GM19468 (cell line): ENCODE measurements at regions not wholly inside any gene's neighbourhood (a gene's known extent, or its start where the extent isn't known, plus 50 kb on each side); places are given as distances from the start of the nearest gene placed in this dataset.

ENCODE experiments used
- ATAC-seq: cut with Tn5 transposase; IDR thresholded peaks from one replicate; pipeline ENCODE4 v1.9.1; 2021; ENCODE audit warnings: mild to moderate bottlenecking, moderate library complexity, moderate number of reproducible peaks; ENCODE audit not compliant: unreplicated experiment; ENCODE audit errors: extremely low read depth

GRCh38 chr2:217431577-217432269 lies 571.1 kb downstream of the TNS1 start:
- no peak for ATAC-seq

GRCh38 chr2:217430916-217431576 lies 571.2 kb upstream of the TNP1 start:
- ATAC-seq = no peak

- ATAC-seq = no peak
These were observed 570.2 kb upstream of the TNP1 start for GRCh38 chr2:217429981-217430500.

- no peak for ATAC-seq
These were observed 562.0 kb upstream of the TNP1 start for GRCh38 chr2:217421834-217422233.

- ATAC-seq = no peak
These were observed 561.0 kb upstream of the TNP1 start for GRCh38 chr2:217420854-217421253.

DNA sequence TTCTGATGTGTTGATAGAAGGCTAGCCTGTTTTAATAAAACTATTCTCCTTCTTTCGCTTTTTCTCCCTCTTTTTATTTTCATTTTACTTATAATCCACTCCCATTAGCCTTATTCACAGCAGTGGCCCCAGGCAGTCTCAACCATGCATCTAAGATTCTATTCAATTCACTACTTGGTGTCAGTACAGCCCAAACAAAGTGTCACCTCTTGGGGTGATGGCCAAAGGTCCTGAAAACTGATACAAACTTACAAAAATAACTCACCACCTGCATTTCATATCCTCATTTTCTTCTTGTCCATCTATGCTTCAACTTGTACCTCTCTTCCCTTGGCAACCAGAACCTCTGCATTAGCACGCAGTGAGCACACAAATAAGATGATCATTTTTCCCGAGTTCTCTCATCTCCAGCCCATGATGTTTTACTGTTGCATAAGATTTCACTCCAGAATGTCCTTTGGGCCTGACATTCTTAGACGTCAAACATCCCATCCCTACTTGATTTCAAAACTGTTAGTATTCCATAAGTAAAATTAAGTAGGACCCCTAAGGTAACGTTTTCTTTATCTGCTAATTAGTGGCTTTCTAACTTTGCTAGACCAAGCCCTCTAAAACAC lies 559.3 kb upstream of the TNP1 start:
- ATAC-seq = no peak

GRCh38 chr2:217418544-217418943 lies 558.7 kb upstream of the TNP1 start:
- no peak for ATAC-seq

GRCh38 chr2:217418090-217418489 lies 558.2 kb upstream of the TNP1 start:
- no peak for ATAC-seq

DNA sequence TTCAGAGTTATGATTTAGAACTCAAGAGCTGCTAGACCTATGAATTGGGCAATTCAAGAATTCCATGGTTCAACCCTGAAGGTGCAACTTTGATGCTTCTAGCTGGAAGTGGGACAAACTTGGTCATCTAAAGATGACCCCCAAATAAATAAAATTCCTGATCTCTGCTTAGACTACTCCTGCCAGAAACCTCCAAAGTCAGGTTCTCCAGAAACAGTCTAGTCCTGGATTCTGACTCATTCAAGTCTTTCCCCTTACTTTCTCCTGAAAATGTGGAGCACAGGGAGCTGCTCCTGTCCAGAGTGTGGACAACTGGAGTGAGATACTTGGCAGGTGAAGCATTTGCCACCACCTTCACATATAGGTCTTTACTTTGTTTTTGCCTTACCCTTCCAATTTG lies 557.7 kb upstream of the TNP1 start:
- no peak for ATAC-seq

DNA sequence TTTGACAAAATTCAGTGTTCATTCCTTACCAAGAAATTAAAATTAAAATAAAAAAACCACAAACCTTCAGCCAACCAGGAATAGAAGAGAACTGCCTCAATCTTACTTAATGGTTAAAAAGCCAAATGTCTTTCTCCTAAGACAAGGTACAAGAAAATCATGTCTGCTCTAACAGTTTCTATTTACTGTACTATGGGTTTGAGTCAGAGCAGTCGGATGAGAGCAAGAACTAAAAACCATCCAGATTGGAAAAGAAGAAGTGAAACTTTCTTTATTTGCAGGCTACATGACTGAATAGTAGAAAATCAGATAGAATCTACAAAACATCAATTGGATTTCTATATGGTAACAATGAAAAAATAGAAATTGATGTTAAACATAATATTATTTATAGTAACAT lies 555.5 kb upstream of the TNP1 start:
- ATAC-seq = peak; percentile 60

GRCh38 chr2:217414429-217414828 lies 554.6 kb upstream of the TNP1 start:
- ATAC-seq = no peak

DNA sequence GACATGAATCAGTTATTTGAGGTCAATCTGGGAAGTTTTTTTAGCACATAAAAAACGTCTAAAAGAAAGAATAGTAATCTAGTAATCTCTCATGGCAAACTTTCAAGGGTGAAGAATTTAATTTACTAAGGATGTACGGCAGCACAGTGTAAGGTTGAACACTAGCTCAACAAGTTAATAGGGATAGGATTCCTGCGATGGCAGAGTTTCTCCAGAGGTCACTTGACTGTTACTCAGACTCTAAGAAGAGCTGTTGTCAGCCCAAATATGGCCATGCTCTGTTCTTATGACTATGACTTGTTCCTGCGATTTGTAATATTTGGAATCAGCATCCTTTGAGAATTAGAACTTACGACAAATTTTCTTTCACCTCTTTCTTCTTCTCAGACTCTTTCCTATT lies 553.3 kb upstream of the TNP1 start:
- no peak for ATAC-seq

DNA sequence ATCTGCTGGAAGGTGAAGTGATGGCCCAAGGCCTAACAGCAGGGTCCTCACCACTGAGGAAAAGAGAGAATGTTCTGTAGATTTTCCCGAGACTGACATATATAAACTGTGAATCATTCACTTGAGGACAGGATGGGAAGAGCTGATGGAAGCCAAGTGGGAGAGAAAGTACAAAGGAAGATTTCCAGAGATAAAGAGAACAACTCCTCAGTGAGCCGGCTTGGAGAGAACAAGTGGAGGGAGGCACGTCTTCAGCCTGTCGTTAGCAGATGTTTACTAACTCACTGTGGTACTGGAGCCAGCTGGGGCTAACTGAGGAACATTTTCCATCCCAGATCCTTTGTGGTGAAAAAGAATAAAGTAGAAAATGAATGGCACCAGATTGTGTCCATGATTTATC lies 552.9 kb upstream of the TNP1 start:
- ATAC-seq = no peak

- no peak for ATAC-seq
These were observed 552.4 kb upstream of the TNP1 start for GRCh38 chr2:217412277-217412676.

GRCh38 chr2:217410681-217410960 lies 550.8 kb upstream of the TNP1 start:
- ATAC-seq = no peak

DNA sequence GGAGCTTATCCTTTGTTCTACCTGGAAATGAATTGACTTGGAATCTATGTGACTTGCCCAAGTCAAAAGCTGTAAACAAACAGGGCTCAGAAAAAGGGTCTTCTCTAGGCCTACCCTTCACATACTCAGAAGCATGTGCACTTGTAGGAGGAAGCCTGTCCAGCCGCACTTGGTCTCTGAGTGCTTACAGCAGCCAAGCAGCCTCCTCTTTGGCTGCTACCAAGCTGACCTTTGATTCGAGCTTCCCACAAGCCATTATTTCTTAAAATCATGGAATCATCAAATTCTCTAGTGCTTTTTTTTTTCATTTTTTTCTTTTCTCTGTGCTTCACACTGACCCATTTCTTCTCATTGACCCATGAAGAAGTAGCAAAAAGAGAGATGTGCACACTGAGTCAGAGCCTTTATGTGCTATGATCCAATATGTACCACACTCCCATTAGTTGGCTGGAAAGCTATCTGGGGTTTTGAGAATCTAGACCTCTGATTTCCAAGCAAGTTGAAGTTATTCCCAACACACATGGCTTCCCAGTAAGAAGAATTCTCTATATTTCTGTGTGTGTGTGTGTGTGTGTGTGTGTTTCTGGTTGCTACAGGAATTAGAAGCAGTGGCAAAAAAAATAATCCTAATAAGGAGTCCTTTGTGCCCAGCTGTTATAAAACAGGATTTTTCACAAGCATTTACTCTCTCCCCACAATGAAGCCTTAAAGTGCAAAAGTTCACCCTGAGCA lies 550.3 kb upstream of the TNP1 start:
- no peak for ATAC-seq

GRCh38 chr2:217407362-217407761 lies 547.5 kb upstream of the TNP1 start:
- no peak for ATAC-seq

DNA sequence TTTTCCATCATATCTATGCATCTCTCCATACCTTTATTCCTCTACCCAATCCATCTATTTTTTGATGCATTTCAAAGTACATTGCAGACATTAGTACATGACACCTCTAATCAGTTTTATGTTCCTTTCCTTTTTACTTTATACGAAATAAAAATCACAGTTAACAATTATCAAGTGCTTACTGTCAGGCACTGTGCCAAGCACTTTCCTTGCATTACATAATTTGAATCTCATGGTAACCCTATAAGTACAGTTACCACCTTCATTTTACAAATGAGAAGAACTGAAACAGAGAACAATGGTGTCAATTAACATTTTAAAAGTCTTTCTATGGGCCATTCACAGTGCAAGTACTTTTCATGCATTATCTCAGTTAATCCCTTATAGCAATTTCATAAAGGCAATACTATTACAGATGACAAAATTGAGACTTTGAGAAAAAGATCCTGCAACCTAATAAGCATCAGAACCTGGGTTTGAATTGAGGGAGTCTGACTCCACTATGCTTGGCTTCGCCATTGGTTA lies 544.4 kb upstream of the TNP1 start:
- ATAC-seq = no peak

DNA sequence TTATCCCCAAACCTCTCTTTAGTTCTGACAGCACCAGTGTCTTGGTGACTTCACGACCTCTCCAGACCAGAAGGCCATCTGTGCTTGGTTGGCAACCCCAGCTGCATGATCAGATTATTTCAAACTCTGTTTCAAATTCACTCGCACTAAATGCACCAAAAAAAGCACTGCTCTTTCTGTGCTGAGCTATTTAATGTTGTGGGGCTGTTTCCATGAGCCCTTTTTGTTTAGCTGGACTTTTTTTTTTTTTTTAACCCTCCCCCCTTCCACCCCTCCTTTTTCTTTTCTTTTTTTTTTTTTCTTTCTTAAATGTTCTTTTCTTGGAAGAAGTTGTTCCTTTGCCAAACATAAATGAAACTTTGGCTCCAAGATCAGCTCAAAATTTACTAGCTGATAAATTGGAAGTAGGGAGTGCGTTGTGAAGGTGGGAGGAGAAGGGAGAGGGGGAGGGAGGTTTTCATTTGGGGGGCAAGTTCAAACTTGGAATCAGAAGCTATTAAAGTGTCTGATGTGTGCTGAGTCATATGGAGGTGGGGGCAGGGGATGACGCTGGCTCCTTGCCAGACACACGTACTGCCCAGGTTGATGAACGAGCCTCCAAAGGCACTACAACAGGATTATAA lies 543.0 kb upstream of the TNP1 start:
- ATAC-seq = no peak

DNA sequence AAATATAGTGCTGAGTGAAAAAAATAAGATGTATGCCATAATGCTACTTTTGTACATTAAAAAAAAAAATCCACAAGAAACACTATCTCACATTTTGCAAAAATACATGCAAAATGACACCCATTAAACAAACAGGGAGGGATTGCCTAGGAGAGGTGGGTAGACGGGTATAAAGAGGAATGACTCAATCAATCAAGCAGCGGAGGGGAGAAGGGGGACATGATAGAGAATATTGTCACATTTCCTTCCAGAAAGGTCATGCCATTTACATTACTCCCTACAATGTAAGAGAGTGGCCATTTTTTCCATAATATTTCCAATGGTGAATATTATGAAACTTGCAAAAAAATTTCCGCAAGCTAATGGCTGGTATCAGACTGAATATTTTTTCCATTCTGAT lies 542.3 kb upstream of the TNP1 start:
- ATAC-seq = no peak
